GM23338 (cell line): ENCODE measurements at regions not wholly inside any gene's neighbourhood (a gene's known extent, or its start where the extent isn't known, plus 50 kb on each side); places are given as distances from the start of the nearest gene placed in this dataset.

Source experiments
- ATAC-seq: fragments of 200-7000 bp; cut with Tn5 transposase; 3 replicates; pipeline ENCODE4 v1.9.1; 2020
- DNase-seq: peaks from one replicate; pipeline ENCODE4 v3.0.0-alpha.2; 2015; ENCODE audit warnings: low spot score
- H2AFZ ChIP-seq: fragments of 200-600 bp; sonication (generic); 2 replicates; pipeline ENCODE4 v1.8.0; 2016; ENCODE audit warnings: antibody characterized with exemption, mild to moderate bottlenecking, moderate library complexity
- H3F3A ChIP-seq: fragments of 200-600 bp; sonication (generic); replicated peaks from 2 replicates; pipeline ENCODE4 v1.8.0; 2017; ENCODE audit warnings: antibody characterized with exemption, mixed run types, low read depth
- H3K27ac ChIP-seq: fragments of 200-600 bp; sonication (generic); 2 replicates; pipeline ENCODE4 v1.6.1; 2016; ENCODE audit warnings: low read depth
- H3K27me3 ChIP-seq: fragments of 200-600 bp; sonication (generic); 2 replicates; pipeline ENCODE4 v1.8.0; 2016; ENCODE audit warnings: mild to moderate bottlenecking, mixed run types, moderate library complexity; ENCODE audit not compliant: insufficient read depth
- H3K36me3 ChIP-seq: fragments of 200-600 bp; sonication (generic); 2 replicates; pipeline ENCODE4 v1.8.0; 2016; ENCODE audit warnings: mild to moderate bottlenecking; ENCODE audit not compliant: insufficient read depth
- H3K4me1 ChIP-seq: fragments of 200-600 bp; sonication (generic); 2 replicates; pipeline ENCODE4 v1.8.0; 2016; ENCODE audit warnings: mild to moderate bottlenecking, moderate library complexity; ENCODE audit not compliant: insufficient read depth
- H3K4me2 ChIP-seq: fragments of 200-600 bp; sonication (generic); 2 replicates; pipeline ENCODE4 v1.7.1; 2017; ENCODE audit warnings: mixed run types
- H3K4me3 ChIP-seq: fragments of 200-600 bp; sonication (generic); 2 replicates; pipeline ENCODE4 v1.6.1; 2016; ENCODE audit warnings: mixed run types
- H3K79me2 ChIP-seq: fragments of 200-600 bp; sonication (generic); replicated peaks from 2 replicates; pipeline ENCODE4 v1.8.0; 2017; ENCODE audit warnings: mild to moderate bottlenecking; ENCODE audit not compliant: insufficient read depth
- H3K9me2 ChIP-seq: fragments of 200-600 bp; sonication (generic); 2 replicates; pipeline ENCODE4 v1.8.0; 2017; ENCODE audit not compliant: insufficient read depth
- H4K20me1 ChIP-seq: fragments of 200-600 bp; sonication (generic); replicated peaks from 2 replicates; pipeline ENCODE4 v1.8.0; 2017; ENCODE audit warnings: mild to moderate bottlenecking; ENCODE audit not compliant: insufficient read depth
- H3K27ac Mint-ChIP-seq: 2 replicates; pipeline ENCODE4 v1.8.0; 2020; ENCODE audit warnings: inconsistent platforms, mild to moderate bottlenecking, moderate library complexity, mixed read lengths
- H3K27me3 Mint-ChIP-seq: 3 replicates; pipeline ENCODE4 v1.8.0; 2022; ENCODE audit warnings: low read depth, mild to moderate bottlenecking, moderate library complexity, mixed read lengths, inconsistent platforms; ENCODE audit not compliant: insufficient read depth, poor library complexity
- H3K36me3 Mint-ChIP-seq: 3 replicates; pipeline ENCODE4 v1.8.0; 2021; ENCODE audit warnings: low read depth, mild to moderate bottlenecking, inconsistent platforms, moderate library complexity, mixed read lengths
- H3K4me1 Mint-ChIP-seq: 3 replicates; pipeline ENCODE4 v1.8.0; 2020; ENCODE audit warnings: mild to moderate bottlenecking, inconsistent platforms, mixed read lengths
- H3K4me3 Mint-ChIP-seq: 3 replicates; pipeline ENCODE4 v1.8.0; 2021; ENCODE audit warnings: moderate library complexity, mild to moderate bottlenecking, inconsistent platforms, mixed read lengths
- H3K9me3 Mint-ChIP-seq: 3 replicates; pipeline ENCODE4 v1.8.0; 2020; ENCODE audit warnings: moderate library complexity, mild to moderate bottlenecking, inconsistent platforms, mixed read lengths
- CREB1 ChIP-seq: fragments of 250-450 bp; sonication (Bioruptor Pico); IDR thresholded peaks from 2 replicates; pipeline ENCODE4 v1.5.0; 2020; ENCODE audit warnings: low read depth, mild to moderate bottlenecking, moderate library complexity
- EZH2 ChIP-seq: fragments of 200-600 bp; sonication (generic); IDR thresholded peaks from one replicate; pipeline ENCODE4 v1.8.0; 2017; ENCODE audit warnings: antibody characterized with exemption, mild to moderate bottlenecking, low read depth; ENCODE audit not compliant: unreplicated experiment
- EZH2phosphoT487 ChIP-seq: fragments of 200-600 bp; sonication (generic); IDR thresholded peaks from one replicate; pipeline ENCODE4 v1.8.1; 2018; ENCODE audit warnings: antibody characterized with exemption; ENCODE audit not compliant: unreplicated experiment
- JUNB ChIP-seq: IDR thresholded peaks from one replicate; pipeline ENCODE4 v1.6.1; 2016; ENCODE audit warnings: antibody characterized with exemption; ENCODE audit not compliant: unreplicated experiment
- NANOG ChIP-seq: IDR thresholded peaks from 2 replicates; pipeline ENCODE4 v1.6.1; 2016; ENCODE audit warnings: antibody characterized with exemption, borderline replicate concordance
- POLR2AphosphoS5 ChIP-seq: IDR thresholded peaks from 2 replicates; pipeline ENCODE4 v1.6.1; 2016; ENCODE audit warnings: antibody characterized with exemption, low read depth
- STAT1 ChIP-seq: IDR thresholded peaks from one replicate; pipeline ENCODE4 v1.6.1; 2016; ENCODE audit warnings: antibody characterized with exemption; ENCODE audit not compliant: unreplicated experiment
- ZNF114 ChIP-seq: fragments of 250-450 bp; sonication (Bioruptor Pico); IDR thresholded peaks from 2 replicates; pipeline ENCODE4 v1.5.0; 2020; ENCODE audit warnings: mild to moderate bottlenecking, moderate library complexity
- ZNF331 ChIP-seq: fragments of 250-450 bp; sonication (Bioruptor Pico); IDR thresholded peaks from 2 replicates; pipeline ENCODE4 v1.5.0; 2020; ENCODE audit warnings: low read depth, mild to moderate bottlenecking, moderate library complexity
- TF ChIP-seq, protein P1 (sequence below): IDR thresholded peaks from one replicate; pipeline ENCODE4 v1.6.1; 2018; ENCODE audit warnings: antibody characterized with exemption; ENCODE audit not compliant: unreplicated experiment
- TF ChIP-seq, protein P2 (sequence below): fragments of 250-450 bp; sonication (Bioruptor Pico); IDR thresholded peaks from 2 replicates; pipeline ENCODE4 v1.5.0; 2020; ENCODE audit warnings: mild to moderate bottlenecking, moderate library complexity
- TF ChIP-seq, protein P3 (sequence below), 2 experiments: fragments of 200-600 bp in 1 of 2; sonication (generic) in 1 of 2; conservative IDR thresholded peaks; 2 replicates each; pipeline versions ENCODE4 v1.5.1 to v1.6.1; 2016 to 2017; ENCODE audit warnings: antibody characterized with exemption in 2 of 2, low read depth in 2 of 2, mild to moderate bottlenecking in 2 of 2, moderate library complexity in 1 of 2

DNA sequence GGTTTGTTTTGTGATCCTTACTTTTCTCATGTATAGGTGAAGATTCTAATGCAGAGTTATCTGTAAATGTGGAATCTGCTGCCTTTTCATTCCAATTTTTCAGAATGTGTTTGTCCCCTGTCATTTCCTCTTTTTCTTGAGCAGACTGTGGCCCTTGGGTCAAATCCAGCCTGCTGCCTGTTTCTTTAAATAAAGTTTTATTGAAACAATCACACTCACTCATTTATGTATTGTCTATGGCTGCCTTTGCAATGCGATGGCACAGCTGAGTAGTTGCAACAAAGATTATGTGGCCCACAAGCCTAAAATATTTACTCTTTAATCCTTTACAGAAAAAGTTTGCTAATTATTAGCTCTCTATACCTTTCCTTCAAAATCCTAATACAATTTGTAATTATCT lies 116.3 kb upstream of the NPHP3 start:
- H3K4me3 ChIP-seq: no peak overlapping the region
- H3K9me3 Mint-ChIP-seq: no peaks in the 10 kb centered on the region

More for the DNA sequence above, 116.3 kb upstream of the NPHP3 start:
- Mint-ChIP-seq H3K36me3 (no peaks in the 10 kb centered on the region), H3K27me3 (no peaks in the 10 kb centered on the region), H3K27ac (0 out of 2 replicates have a peak overlapping the region, but pooled peaks have one; percentile 42), H3K4me3 (no peak overlapping the region), H3K4me1 (peaks cover 18% of the 10 kb centered on the region)
- H3F3A ChIP-seq: no peaks in the 10 kb centered on the region
- H3K27ac ChIP-seq: no peak overlapping the region
- TF ChIP-seq JUNB (no peak), ZNF331 (CRISPR knock-in tag) (no peak), NANOG (no peak), EZH2phosphoT487 (no peak), ZNF114 (CRISPR knock-in tag) (no peak), POLR2AphosphoS5 (no peak), CREB1 (CRISPR knock-in tag) (no peak), STAT1 (no peak), EZH2 (no peak)
- TF ChIP-seq, protein P1, sequence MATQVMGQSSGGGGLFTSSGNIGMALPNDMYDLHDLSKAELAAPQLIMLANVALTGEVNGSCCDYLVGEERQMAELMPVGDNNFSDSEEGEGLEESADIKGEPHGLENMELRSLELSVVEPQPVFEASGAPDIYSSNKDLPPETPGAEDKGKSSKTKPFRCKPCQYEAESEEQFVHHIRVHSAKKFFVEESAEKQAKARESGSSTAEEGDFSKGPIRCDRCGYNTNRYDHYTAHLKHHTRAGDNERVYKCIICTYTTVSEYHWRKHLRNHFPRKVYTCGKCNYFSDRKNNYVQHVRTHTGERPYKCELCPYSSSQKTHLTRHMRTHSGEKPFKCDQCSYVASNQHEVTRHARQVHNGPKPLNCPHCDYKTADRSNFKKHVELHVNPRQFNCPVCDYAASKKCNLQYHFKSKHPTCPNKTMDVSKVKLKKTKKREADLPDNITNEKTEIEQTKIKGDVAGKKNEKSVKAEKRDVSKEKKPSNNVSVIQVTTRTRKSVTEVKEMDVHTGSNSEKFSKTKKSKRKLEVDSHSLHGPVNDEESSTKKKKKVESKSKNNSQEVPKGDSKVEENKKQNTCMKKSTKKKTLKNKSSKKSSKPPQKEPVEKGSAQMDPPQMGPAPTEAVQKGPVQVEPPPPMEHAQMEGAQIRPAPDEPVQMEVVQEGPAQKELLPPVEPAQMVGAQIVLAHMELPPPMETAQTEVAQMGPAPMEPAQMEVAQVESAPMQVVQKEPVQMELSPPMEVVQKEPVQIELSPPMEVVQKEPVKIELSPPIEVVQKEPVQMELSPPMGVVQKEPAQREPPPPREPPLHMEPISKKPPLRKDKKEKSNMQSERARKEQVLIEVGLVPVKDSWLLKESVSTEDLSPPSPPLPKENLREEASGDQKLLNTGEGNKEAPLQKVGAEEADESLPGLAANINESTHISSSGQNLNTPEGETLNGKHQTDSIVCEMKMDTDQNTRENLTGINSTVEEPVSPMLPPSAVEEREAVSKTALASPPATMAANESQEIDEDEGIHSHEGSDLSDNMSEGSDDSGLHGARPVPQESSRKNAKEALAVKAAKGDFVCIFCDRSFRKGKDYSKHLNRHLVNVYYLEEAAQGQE: no peak
- TF ChIP-seq, protein P2, sequence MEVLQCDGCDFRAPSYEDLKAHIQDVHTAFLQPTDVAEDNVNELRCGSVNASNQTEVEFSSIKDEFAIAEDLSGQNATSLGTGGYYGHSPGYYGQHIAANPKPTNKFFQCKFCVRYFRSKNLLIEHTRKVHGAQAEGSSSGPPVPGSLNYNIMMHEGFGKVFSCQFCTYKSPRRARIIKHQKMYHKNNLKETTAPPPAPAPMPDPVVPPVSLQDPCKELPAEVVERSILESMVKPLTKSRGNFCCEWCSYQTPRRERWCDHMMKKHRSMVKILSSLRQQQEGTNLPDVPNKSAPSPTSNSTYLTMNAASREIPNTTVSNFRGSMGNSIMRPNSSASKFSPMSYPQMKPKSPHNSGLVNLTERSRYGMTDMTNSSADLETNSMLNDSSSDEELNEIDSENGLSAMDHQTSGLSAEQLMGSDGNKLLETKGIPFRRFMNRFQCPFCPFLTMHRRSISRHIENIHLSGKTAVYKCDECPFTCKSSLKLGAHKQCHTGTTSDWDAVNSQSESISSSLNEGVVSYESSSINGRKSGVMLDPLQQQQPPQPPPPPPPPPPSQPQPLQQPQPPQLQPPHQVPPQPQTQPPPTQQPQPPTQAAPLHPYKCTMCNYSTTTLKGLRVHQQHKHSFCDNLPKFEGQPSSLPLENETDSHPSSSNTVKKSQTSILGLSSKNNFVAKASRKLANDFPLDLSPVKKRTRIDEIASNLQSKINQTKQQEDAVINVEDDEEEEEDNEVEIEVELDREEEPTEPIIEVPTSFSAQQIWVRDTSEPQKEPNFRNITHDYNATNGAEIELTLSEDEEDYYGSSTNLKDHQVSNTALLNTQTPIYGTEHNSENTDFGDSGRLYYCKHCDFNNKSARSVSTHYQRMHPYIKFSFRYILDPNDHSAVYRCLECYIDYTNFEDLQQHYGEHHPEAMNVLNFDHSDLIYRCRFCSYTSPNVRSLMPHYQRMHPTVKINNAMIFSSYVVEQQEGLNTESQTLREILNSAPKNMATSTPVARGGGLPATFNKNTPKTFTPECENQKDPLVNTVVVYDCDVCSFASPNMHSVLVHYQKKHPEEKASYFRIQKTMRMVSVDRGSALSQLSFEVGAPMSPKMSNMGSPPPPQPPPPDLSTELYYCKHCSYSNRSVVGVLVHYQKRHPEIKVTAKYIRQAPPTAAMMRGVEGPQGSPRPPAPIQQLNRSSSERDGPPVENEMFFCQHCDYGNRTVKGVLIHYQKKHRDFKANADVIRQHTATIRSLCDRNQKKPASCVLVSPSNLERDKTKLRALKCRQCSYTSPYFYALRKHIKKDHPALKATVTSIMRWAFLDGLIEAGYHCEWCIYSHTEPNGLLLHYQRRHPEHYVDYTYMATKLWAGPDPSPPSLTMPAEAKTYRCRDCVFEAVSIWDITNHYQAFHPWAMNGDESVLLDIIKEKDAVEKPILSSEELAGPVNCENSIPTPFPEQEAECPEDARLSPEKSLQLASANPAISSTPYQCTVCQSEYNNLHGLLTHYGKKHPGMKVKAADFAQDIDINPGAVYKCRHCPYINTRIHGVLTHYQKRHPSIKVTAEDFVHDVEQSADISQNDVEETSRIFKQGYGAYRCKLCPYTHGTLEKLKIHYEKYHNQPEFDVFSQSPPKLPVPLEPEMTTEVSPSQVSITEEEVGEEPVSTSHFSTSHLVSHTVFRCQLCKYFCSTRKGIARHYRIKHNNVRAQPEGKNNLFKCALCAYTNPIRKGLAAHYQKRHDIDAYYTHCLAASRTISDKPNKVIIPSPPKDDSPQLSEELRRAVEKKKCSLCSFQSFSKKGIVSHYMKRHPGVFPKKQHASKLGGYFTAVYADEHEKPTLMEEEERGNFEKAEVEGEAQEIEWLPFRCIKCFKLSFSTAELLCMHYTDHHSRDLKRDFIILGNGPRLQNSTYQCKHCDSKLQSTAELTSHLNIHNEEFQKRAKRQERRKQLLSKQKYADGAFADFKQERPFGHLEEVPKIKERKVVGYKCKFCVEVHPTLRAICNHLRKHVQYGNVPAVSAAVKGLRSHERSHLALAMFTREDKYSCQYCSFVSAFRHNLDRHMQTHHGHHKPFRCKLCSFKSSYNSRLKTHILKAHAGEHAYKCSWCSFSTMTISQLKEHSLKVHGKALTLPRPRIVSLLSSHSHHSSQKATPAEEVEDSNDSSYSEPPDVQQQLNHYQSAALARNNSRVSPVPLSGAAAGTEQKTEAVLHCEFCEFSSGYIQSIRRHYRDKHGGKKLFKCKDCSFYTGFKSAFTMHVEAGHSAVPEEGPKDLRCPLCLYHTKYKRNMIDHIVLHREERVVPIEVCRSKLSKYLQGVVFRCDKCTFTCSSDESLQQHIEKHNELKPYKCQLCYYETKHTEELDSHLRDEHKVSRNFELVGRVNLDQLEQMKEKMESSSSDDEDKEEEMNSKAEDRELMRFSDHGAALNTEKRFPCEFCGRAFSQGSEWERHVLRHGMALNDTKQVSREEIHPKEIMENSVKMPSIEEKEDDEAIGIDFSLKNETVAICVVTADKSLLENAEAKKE (CRISPR knock-in tag): no peak
- TF ChIP-seq, protein P3, sequence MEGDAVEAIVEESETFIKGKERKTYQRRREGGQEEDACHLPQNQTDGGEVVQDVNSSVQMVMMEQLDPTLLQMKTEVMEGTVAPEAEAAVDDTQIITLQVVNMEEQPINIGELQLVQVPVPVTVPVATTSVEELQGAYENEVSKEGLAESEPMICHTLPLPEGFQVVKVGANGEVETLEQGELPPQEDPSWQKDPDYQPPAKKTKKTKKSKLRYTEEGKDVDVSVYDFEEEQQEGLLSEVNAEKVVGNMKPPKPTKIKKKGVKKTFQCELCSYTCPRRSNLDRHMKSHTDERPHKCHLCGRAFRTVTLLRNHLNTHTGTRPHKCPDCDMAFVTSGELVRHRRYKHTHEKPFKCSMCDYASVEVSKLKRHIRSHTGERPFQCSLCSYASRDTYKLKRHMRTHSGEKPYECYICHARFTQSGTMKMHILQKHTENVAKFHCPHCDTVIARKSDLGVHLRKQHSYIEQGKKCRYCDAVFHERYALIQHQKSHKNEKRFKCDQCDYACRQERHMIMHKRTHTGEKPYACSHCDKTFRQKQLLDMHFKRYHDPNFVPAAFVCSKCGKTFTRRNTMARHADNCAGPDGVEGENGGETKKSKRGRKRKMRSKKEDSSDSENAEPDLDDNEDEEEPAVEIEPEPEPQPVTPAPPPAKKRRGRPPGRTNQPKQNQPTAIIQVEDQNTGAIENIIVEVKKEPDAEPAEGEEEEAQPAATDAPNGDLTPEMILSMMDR (conservative IDR thresholded peaks at IDR 0.05; ENCODE audit: low read depth in 2 of 2): no peak
- H2AFZ ChIP-seq: peak overlapping the region; percentile 67; the same call in 1 of the 2 replicates
- DNase-seq (no peak), ATAC-seq (no peak)
- H3K79me2 ChIP-seq: no peaks in the 10 kb centered on the region
- no peaks in the 10 kb centered on the region for H3K36me3 ChIP-seq
- H3K27me3 ChIP-seq: no peaks in the 10 kb centered on the region
- no peak overlapping the region for H3K4me2 ChIP-seq
- H3K4me1 ChIP-seq: peaks cover 11% of the 10 kb centered on the region; the same call in 1 of the 2 replicates
- no peaks in the 10 kb centered on the region for H4K20me1 ChIP-seq
- no peaks in the 10 kb centered on the region for H3K9me2 ChIP-seq
